ENCODE measurements at regions not wholly inside any gene's neighbourhood (a gene's known extent, or its start where the extent isn't known, plus 50 kb on each side); places are given as distances from the start of the nearest gene placed in this dataset.
"Not testable (repeated sequence)": the region's sequence is repeated elsewhere in the genome, so short reads cannot be mapped to it uniquely, and the experiment has no call there.

DNA sequence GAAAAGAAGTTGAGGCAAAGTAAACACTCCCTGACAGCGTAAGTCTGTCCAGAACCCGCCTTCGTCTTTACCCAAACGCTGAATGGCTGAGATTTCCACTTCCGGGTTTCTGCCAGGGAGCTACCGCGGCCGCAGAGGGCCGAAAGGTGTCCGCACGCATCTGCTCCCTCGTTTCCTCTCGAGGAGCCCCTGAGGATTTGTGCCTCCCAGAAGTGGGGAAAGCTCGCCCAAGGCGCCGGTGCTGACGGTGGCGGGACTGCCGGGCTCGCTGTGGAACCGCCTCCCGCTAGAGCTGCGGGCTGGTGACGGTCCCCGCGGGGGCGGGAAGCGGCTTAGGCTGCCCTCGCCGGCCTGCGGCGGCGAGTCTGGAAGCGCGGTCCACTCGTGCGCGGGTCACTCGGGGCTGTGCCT lies 1760.2 kb upstream of the DEFB115 start:
- CTCF ChIA-PET: interaction anchor here (0.6 to 0.7 kb wide), 2 partner anchors 11 to 36 kb away, joined by 3 read pairs; no protein-coding TSS in a partner anchor
- DNase-seq (ENCODE audit: low read depth, low spot score) (peak; percentile 57), ATAC-seq (peak; percentile 100)
- H3K27me3 ChIP-seq (ENCODE audit: control insufficient read depth, insufficient read depth, low read length): no peaks in the 10 kb centered on the region
- H3K4me3 ChIP-seq (ENCODE audit: low read depth in 2 of 2, low read length in 2 of 2): peak overlapping the region; percentile 59 to 78
- peak; percentile 91; the same call in 1 of the 2 replicates for TF ChIP-seq SIN3A (IDR thresholded peaks at IDR 0.05; ENCODE audit: borderline replicate concordance, insufficient read depth, low read depth, low read length)
- no peak for TF ChIP-seq TCF7L2 (IDR thresholded peaks at IDR 0.05; ENCODE audit: low read depth, low read length)
- POLR2A ChIA-PET: no interaction called here
- intact Hi-C loops (cut with micrococcal nuclease; ENCODE audit: unreplicated experiment) (no loop called here), in situ Hi-C loops (cut with HindIII; ENCODE audit: low pct_unique_long_range_greater_than_20kb, low sequenced_read_pairs) (no loop called here)
- H3K9me3 ChIP-seq (ENCODE audit: control insufficient read depth, insufficient read depth, low read depth, low read length): no peaks in the 10 kb centered on the region
- no peaks in the 10 kb centered on the region for H3K4me1 ChIP-seq (ENCODE audit: control insufficient read depth, insufficient read depth, low read length)
- H3K36me3 ChIP-seq (ENCODE audit: control insufficient read depth, insufficient read depth, low read length): no peaks in the 10 kb centered on the region
- BruUV-seq (replicated peaks): no TSS peak
- peak overlapping the region; percentile 75 for H3K27ac ChIP-seq (ENCODE audit: low read length)

DNA sequence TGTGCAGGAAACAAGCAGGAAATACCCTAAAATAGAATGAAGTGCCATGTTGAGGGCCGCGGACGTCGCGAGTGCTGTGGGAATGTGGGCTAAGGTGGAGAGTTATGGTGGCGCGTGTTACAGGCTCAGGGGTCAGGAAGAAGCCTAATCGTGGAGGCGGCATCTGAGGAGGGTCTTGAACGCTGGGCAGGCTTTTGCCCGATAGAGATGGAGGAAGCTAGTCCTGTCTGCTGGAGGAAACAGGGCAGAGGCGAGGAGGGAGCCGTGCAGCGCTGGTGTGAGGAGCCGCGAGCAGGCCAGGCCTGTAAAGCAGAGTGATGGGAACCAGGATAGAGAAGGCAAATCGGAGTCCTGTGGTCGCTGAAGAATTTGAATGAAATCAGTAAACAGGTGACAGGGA lies 1759.8 kb upstream of the DEFB115 start:
- H3K36me3 ChIP-seq (ENCODE audit: control insufficient read depth, insufficient read depth, low read length); H3K9me3 ChIP-seq (ENCODE audit: control insufficient read depth, insufficient read depth, low read depth, low read length); ATAC-seq; in situ Hi-C loops (cut with HindIII; ENCODE audit: low pct_unique_long_range_greater_than_20kb, low sequenced_read_pairs); DNase-seq (ENCODE audit: low read depth, low spot score); POLR2A ChIA-PET; intact Hi-C loops (cut with micrococcal nuclease; ENCODE audit: unreplicated experiment); H3K4me1 ChIP-seq (ENCODE audit: control insufficient read depth, insufficient read depth, low read length); H3K27me3 ChIP-seq (ENCODE audit: control insufficient read depth, insufficient read depth, low read length): not testable (repeated sequence)
- TSS peak; percentile 72 for BruUV-seq (replicated peaks)
- CTCF ChIA-PET: interaction anchor here (0.6 to 0.7 kb wide), 2 partner anchors 11 to 36 kb away, joined by 3 read pairs; no protein-coding TSS in a partner anchor
- H3K4me3 ChIP-seq (ENCODE audit: low read depth in 2 of 2, low read length in 2 of 2): peak overlapping the region; percentile 59 to 78
- H3K27ac ChIP-seq (ENCODE audit: low read length): peak overlapping the region; percentile 75; the same call in 1 of the 2 replicates

- H3K27ac ChIP-seq (ENCODE audit: low read length); CTCF ChIA-PET; DNase-seq (ENCODE audit: low read depth, low spot score); in situ Hi-C loops (cut with HindIII; ENCODE audit: low pct_unique_long_range_greater_than_20kb, low sequenced_read_pairs); BruUV-seq (replicated peaks); intact Hi-C loops (cut with micrococcal nuclease; ENCODE audit: unreplicated experiment); H3K4me3 ChIP-seq (ENCODE audit: low read depth in 2 of 2, low read length in 2 of 2); H3K4me1 ChIP-seq (ENCODE audit: control insufficient read depth, insufficient read depth, low read length); POLR2A ChIA-PET; H3K27me3 ChIP-seq (ENCODE audit: control insufficient read depth, insufficient read depth, low read length); ATAC-seq; H3K36me3 ChIP-seq (ENCODE audit: control insufficient read depth, insufficient read depth, low read length); H3K9me3 ChIP-seq (ENCODE audit: control insufficient read depth, insufficient read depth, low read depth, low read length): not testable (repeated sequence)
Observed at GRCh38 chr20:29500738-29501137, 1756.7 kb upstream of the DEFB115 start.

DNA sequence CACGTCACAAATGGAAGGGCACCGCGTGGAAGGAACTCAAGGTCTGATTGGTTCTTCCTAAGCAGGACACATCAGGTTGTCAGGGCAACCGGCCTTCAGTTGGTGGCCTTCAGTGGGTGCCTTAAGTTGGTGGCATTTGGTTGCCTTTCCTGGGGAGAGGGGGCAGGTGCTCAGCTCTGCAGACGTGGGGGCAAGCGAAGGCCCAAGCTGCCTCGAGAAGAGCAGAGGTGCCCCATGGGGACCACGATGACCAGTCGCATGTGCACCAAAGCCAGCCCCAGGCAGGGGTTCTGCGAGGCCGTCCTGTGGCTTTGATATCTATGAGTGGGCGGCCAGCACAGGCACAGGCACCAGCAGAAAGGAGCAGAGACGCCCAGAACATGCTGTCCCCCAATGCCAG lies 1742.8 kb upstream of the DEFB115 start:
- H3K36me3 ChIP-seq (ENCODE audit: control insufficient read depth, insufficient read depth, low read length); H3K4me1 ChIP-seq (ENCODE audit: control insufficient read depth, insufficient read depth, low read length); ATAC-seq; POLR2A ChIA-PET; BruUV-seq (replicated peaks); H3K4me3 ChIP-seq (ENCODE audit: low read depth in 2 of 2, low read length in 2 of 2); DNase-seq (ENCODE audit: low read depth, low spot score); in situ Hi-C loops (cut with HindIII; ENCODE audit: low pct_unique_long_range_greater_than_20kb, low sequenced_read_pairs); CTCF ChIA-PET; H3K27ac ChIP-seq (ENCODE audit: low read length); H3K9me3 ChIP-seq (ENCODE audit: control insufficient read depth, insufficient read depth, low read depth, low read length); H3K27me3 ChIP-seq (ENCODE audit: control insufficient read depth, insufficient read depth, low read length); intact Hi-C loops (cut with micrococcal nuclease; ENCODE audit: unreplicated experiment): not testable (repeated sequence)

DNA sequence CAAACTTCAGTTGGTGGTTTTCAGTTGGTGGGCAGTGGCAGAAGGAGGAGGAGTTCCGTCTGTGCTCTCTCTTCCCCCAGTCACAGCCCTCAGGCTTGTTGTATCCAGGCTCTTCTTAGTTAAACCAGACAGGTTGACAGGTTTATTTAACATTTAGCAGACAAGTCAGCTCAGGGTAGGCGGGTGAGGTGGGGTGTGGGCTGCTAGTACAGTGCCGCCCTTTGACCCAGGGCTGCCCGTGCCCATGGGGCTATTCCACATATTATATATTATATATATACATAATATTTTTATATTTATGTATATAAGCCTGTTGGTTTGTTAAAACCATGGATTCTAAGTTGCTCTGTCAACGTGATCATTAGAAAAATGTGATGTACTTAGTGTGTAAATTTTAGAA lies 1740.6 kb upstream of the DEFB115 start:
- H3K4me1 ChIP-seq (ENCODE audit: control insufficient read depth, insufficient read depth, low read length); in situ Hi-C loops (cut with HindIII; ENCODE audit: low pct_unique_long_range_greater_than_20kb, low sequenced_read_pairs); H3K27me3 ChIP-seq (ENCODE audit: control insufficient read depth, insufficient read depth, low read length); DNase-seq (ENCODE audit: low read depth, low spot score); intact Hi-C loops (cut with micrococcal nuclease; ENCODE audit: unreplicated experiment); POLR2A ChIA-PET; H3K36me3 ChIP-seq (ENCODE audit: control insufficient read depth, insufficient read depth, low read length); H3K27ac ChIP-seq (ENCODE audit: low read length); H3K4me3 ChIP-seq (ENCODE audit: low read depth in 2 of 2, low read length in 2 of 2); BruUV-seq (replicated peaks); ATAC-seq; CTCF ChIA-PET; H3K9me3 ChIP-seq (ENCODE audit: control insufficient read depth, insufficient read depth, low read depth, low read length): not testable (repeated sequence)
